GM12891 (cell line): ENCODE measurements at regions not wholly inside any gene's neighbourhood (a gene's known extent, or its start where the extent isn't known, plus 50 kb on each side); places are given as distances from the start of the nearest gene placed in this dataset.

Source experiments
- POLR2A ChIP-seq: IDR thresholded peaks from 2 replicates; pipeline ENCODE4 v1.6.1; 2011; ENCODE audit warnings: low read depth, low read length, control low read depth
- POLR2AphosphoS5 ChIP-seq: IDR thresholded peaks from 2 replicates; pipeline ENCODE4 v1.6.1; 2011; ENCODE audit warnings: low read depth, low read length, control low read depth
- TAF1 ChIP-seq: IDR thresholded peaks from 2 replicates; pipeline ENCODE4 v1.6.1; 2011; ENCODE audit warnings: low read depth, low read length, control low read depth

- TF ChIP-seq POLR2A (no peak), TAF1 (no peak), POLR2AphosphoS5 (no peak)
These were observed 323.5 kb downstream of the ALG10 start for GRCh38 chr12:34345801-34346200.
